ENCODE measurements at regions not wholly inside any gene's neighbourhood (a gene's known extent, or its start where the extent isn't known, plus 50 kb on each side); places are given as distances from the start of the nearest gene placed in this dataset.

GRCh38 chr15:69718916-69719315 is 266.3 kb downstream of the RPLP1 start:
- DNase-seq = no peak

DNA sequence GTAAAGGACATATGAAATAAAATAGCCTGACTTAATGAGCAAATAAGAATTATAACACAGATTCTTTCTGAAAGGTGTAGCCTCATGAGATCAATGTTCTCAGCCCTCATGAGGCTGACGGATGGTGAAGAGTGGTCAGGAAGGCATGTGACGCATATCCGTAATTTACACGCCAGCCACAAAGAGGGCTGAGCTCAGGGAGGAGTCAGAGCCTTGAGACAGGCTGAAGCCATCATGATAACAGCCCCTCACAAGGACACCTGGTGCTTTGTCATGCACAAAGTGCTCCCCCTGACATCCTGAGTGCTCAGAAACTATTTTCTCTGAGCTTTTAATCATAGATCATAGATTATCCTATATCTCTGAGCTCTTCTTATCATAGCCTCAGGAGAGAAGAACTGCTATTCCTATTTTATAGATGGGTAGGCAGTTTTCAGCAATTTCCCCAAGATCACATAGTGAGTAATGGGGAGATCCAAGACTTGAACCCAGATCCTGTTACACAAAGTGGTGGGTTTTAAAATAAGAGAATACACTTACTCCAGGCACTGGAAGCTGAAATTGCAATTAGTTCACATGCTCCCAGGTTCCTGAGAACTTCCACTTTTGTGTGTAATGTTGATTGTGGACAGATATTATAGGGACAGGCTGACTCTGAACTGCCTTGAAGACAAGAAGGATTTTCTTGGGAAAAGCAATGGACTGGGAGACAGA is 267.1 kb downstream of the RPLP1 start:
- no peak for DNase-seq

DNA sequence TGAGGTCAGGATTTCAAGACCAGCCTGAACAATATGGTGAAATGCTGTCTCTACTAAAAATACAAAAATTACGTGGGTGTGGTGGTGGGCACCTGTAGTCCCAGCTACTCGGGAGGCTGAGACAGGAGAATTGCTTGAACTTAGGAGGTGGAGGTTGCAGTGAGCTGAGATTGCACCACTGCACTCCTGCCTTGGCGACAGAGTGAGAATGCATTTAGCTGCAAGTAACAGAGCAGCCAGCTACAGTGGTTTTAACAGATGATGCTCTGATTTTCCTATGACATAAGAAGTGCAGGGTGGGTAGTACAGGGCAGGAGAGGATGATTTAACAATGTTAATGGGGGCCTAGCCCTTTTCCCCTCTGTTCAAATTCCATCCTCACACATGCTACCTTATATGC is 267.9 kb downstream of the RPLP1 start:
- no peak for DNase-seq

- DNase-seq = no peak
These were observed 270.3 kb downstream of the RPLP1 start for GRCh38 chr15:69722924-69723323.

DNA sequence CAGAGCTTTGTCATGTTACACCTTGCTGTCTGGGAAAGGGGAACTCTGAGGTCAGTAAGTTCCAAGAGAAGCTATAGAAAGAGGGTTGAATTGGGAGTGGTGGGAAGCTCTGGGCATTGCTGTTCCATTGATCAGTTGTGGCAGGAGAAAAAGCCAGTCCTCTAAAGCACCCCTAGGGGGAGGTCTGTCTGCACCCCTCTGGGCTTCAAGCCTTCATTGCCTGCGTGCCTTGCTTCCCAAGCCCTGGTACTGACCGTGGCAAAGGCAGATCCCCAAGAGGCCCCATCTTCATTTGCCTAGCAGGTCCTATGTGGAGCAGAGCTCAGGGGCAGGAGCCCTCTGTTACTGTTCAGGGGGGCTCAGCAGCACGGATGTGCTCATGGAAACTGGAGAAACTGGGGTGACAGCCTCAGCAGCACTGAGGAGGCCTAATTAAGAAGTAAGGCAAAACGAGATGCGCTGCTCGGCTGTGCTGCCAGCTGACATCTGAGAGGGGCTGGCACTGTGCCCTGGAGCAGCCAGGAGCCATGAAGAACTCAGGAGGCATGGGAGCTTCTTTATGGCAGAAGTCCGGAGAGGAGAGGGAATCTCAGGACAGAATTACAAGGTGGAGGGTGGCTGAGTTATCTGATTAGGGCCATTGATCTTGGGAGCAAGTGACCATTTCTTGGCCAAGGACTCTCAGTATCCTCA is 270.9 kb downstream of the RPLP1 start:
- no peak for DNase-seq

- no peak for DNase-seq
These were observed 271.7 kb downstream of the RPLP1 start for GRCh38 chr15:69724333-69724732.

GRCh38 chr15:69725275-69725674 is 272.7 kb downstream of the RPLP1 start:
- no peak for DNase-seq

GRCh38 chr15:69725957-69726356 is 273.3 kb downstream of the RPLP1 start:
- DNase-seq = no peak

- DNase-seq = peak; percentile 41
These were observed 274.7 kb downstream of the RPLP1 start for GRCh38 chr15:69727121-69727924.

DNA sequence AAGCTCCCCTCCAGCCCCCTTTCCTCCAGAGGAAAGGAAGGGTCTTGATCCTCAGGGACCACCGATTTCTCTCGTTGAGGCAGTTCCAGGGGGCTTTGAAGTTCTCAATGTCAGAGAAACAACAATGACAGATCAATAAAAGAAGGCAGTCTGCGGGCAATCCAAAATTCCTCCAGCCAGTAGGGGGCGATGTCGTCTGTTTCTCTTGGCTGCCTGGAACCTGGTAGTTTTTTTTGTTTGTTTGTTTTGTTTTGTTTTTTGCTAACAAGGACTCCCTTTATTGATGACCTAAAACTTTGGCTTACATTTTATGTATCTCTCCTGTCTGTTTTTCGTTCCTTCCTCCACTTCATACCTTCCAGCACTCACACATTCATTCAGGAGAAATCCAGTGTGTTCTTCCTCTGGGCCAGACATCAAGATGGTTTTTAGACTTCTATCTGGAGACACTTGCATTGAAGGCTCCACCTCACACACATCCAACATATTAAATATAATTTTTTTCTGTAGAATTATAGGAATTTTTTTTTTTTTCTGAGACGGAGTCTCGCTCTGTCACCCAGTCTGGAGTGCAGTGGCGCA is 276.6 kb downstream of the RPLP1 start:
- DNase-seq = no peak

GRCh38 chr15:69730281-69731080 is 277.9 kb downstream of the RPLP1 start:
- no peak for DNase-seq

DNA sequence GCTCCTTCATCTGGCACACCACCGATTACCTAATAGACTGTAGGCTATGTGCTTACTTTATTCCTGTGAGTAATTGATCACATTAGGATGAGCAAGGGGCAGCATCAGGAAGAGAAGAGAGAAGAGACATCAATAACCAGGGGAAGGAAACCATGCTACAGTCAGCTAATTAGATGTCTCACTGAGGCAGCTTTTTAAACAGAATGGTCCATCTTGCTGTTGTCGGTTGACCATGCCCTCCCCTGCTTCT is 278.4 kb downstream of the RPLP1 start:
- DNase-seq = no peak

DNA sequence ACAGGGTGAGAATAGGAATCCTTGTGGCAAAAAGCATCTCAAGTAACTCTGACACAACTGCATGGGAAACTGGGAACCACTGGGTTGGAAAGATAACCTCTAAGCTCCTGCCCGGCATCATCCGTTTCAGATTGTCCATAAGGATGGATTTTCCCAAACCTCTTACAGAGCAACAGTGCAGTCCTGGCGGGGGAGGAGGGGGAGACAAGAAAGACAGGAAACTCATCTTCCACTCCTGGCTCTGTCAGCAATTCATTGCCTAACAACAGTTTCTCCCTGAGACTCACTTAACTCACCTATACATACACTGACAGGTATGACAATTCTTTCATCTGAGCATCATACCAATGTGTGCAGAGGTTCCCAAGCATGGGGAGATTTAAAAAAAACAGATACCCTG is 279.0 kb downstream of the RPLP1 start:
- DNase-seq = no peak

DNA sequence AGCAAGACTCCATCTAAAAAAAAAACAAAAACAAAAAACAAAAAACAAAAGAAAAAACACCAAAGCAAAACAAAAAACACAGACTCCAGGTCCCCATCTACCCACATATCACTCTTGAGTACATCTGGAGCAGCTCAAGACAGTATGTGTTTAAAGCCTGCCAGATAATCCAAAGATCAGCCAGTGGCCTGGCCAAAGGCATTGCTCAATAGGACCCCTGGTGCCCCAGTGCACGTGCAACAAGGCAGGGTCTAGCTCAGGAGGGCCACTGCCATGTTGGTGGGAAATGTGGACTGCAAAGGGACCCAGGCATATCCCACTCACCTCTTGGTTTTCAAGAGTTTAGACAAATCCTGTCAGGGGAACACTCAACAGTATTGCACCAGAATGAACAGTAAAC is 279.5 kb downstream of the RPLP1 start:
- no peak for DNase-seq

- DNase-seq = no peak
These were observed 282.1 kb downstream of the RPLP1 start for GRCh38 chr15:69734699-69735098.

GRCh38 chr15:69735121-69735520 is 282.5 kb downstream of the RPLP1 start:
- DNase-seq = no peak

GRCh38 chr15:69736161-69736560 is 283.5 kb downstream of the RPLP1 start:
- no peak for DNase-seq

GRCh38 chr15:69737916-69738315 is 285.3 kb downstream of the RPLP1 start:
- DNase-seq = no peak

DNA sequence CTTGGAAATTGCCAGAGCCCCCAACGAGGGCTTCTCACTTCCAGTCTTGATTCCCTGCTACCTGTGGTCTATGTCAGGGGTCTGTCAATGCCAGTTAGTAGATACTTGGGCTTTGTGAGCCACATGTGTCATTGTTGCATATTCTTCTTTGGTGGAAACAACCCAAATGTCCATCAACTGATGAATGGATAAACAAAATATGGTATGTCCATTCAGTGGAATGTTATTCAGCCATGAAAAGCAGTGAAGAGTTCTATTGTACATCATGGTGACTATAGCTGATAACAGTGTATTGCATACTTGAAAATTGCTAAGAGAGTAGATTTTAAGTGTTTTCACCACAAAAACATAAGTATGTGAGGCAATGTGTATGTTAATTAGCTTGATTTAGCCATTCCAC is 288.1 kb downstream of the RPLP1 start:
- DNase-seq = no peak

DNA sequence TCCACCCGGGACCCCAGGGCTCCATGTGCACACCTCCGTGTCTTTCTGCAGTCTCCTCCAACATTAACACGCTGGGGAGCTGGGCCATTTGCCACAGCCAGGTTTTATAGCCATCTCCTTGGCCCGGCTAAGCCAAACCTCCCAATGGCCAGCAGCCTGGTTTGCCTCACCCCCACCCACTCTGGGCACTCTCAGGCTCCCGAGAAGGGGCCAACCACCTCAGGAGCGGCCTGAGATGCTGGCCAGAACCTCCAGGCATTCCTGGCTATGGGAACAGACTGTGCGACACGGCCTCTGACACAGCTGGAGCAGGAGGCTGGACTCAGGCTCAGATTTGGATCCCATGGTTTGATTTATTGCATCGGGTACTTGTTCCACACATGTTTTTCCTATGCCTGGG is 289.7 kb downstream of the RPLP1 start:
- DNase-seq = no peak

- DNase-seq = no peak
These were observed 290.5 kb downstream of the RPLP1 start for GRCh38 chr15:69743091-69743490.

DNA sequence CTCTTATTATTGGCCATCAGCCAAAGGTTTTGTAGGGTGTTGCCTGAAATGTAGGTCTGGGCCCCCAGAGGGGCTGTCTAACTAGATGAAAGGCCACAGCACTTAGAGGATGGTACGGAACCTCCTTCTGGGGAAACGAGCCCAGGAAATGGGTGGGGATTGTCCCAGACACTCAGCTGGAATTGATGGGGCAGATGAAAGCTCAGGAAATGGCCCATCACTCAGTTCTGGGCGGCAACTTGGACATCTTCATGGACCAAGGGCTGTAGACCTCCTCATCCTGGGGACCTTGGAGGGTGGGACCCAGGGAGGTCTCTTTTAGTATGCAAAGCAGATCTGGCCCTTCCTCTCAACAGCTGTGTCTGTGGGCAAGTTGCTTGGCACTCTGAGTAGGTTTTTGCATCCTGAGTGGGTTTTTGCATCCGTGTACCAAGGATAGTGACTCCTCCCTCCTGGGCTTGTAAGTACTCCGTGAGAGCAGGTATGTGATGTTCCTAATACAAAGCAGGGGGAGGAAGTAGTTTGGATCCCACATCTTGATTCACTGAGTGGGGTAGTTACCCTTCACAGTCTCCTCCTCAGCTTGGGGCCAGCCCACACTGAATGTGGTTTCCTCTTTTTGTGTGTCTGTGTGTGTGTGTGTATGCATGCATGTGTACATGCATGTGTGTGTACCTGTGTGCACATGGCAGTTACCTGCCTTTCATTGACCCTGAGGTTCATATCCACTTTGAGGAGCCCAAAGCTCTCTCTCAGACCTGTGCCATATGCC is 292.0 kb downstream of the RPLP1 start:
- DNase-seq = no peak
